ENCODE measurements at regions not wholly inside any gene's neighbourhood (a gene's known extent, or its start where the extent isn't known, plus 50 kb on each side); places are given as distances from the start of the nearest gene placed in this dataset.

- no peak for DNase-seq
- H3K27me3 ChIP-seq (ENCODE audit: low read depth): no peaks in the 10 kb centered on the region
- H3K4me3 ChIP-seq: no peak overlapping the region
- peaks cover 4% of the 10 kb centered on the region for H3K4me1 ChIP-seq
- peaks cover 16% of the 10 kb centered on the region for H3K9me3 ChIP-seq (replicated peaks)
- TF ChIP-seq, protein P1, sequence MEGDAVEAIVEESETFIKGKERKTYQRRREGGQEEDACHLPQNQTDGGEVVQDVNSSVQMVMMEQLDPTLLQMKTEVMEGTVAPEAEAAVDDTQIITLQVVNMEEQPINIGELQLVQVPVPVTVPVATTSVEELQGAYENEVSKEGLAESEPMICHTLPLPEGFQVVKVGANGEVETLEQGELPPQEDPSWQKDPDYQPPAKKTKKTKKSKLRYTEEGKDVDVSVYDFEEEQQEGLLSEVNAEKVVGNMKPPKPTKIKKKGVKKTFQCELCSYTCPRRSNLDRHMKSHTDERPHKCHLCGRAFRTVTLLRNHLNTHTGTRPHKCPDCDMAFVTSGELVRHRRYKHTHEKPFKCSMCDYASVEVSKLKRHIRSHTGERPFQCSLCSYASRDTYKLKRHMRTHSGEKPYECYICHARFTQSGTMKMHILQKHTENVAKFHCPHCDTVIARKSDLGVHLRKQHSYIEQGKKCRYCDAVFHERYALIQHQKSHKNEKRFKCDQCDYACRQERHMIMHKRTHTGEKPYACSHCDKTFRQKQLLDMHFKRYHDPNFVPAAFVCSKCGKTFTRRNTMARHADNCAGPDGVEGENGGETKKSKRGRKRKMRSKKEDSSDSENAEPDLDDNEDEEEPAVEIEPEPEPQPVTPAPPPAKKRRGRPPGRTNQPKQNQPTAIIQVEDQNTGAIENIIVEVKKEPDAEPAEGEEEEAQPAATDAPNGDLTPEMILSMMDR (IDR thresholded peaks at IDR 0.05; ENCODE audit: borderline replicate concordance): no peak
- H3K27ac ChIP-seq (replicated peaks): no peak overlapping the region
- intact Hi-C loops (cut with micrococcal nuclease): no loop called here
- H3K36me3 ChIP-seq: no peaks in the 10 kb centered on the region
Observed at GRCh38 chr6:841569-841968, 148.6 kb upstream of the EXOC2 start.

DNA sequence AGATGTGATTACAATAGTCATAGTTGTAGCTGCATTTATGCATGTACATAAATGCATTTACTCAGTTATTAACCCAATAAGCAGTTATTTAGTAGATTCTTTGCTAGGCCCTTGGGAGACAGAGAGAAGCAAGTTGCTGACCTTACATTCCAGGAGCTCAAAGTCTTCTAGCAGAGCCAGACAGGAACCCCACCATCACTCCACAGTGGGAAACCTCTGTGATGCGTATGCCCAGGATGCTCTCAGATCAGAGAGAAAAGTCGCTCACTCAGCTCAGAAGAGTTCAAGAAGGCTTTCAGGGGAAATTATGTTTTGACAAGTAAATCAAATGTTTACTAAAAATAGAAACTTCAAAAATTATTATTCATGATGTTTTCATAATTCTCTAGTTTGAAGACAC is 146.3 kb upstream of the EXOC2 start:
- Histone ChIP-seq H3K27ac (replicated peaks) (no peak overlapping the region), H3K4me3 (no peak overlapping the region), H3K27me3 (ENCODE audit: low read depth) (no peaks in the 10 kb centered on the region), H3K36me3 (no peaks in the 10 kb centered on the region), H3K9me3 (replicated peaks) (peaks cover 16% of the 10 kb centered on the region), H3K4me1 (peaks cover 25% of the 10 kb centered on the region)
- TF ChIP-seq, protein P1 (IDR thresholded peaks at IDR 0.05; ENCODE audit: borderline replicate concordance): no peak
- intact Hi-C loops (cut with micrococcal nuclease): no loop called here
- no peak for DNase-seq

- no peak for DNase-seq
- H3K4me1 ChIP-seq: peaks cover 25% of the 10 kb centered on the region
- no peaks in the 10 kb centered on the region for H3K27me3 ChIP-seq (ENCODE audit: low read depth)
- intact Hi-C loops (cut with micrococcal nuclease): no loop called here
- H3K9me3 ChIP-seq (replicated peaks): peaks cover 23% of the 10 kb centered on the region
- H3K27ac ChIP-seq (replicated peaks): no peak overlapping the region
- no peaks in the 10 kb centered on the region for H3K36me3 ChIP-seq
- TF ChIP-seq, protein P1 (IDR thresholded peaks at IDR 0.05; ENCODE audit: borderline replicate concordance): no peak
- no peak overlapping the region for H3K4me3 ChIP-seq
Observed at GRCh38 chr6:837380-837779, 144.4 kb upstream of the EXOC2 start.

GRCh38 chr6:836276-836853 is 143.4 kb upstream of the EXOC2 start:
- H3K27ac ChIP-seq (replicated peaks): peak overlapping the region; percentile 66
- H3K27me3 ChIP-seq (ENCODE audit: low read depth): no peaks in the 10 kb centered on the region
- DNase-seq: no peak
- TF ChIP-seq, protein P1 (IDR thresholded peaks at IDR 0.05; ENCODE audit: borderline replicate concordance): no peak
- peaks cover 25% of the 10 kb centered on the region for H3K4me1 ChIP-seq
- no peaks in the 10 kb centered on the region for H3K36me3 ChIP-seq
- no peak overlapping the region for H3K4me3 ChIP-seq
- peaks cover 33% of the 10 kb centered on the region for H3K9me3 ChIP-seq (replicated peaks)
- intact Hi-C loops (cut with micrococcal nuclease): no loop called here

DNA sequence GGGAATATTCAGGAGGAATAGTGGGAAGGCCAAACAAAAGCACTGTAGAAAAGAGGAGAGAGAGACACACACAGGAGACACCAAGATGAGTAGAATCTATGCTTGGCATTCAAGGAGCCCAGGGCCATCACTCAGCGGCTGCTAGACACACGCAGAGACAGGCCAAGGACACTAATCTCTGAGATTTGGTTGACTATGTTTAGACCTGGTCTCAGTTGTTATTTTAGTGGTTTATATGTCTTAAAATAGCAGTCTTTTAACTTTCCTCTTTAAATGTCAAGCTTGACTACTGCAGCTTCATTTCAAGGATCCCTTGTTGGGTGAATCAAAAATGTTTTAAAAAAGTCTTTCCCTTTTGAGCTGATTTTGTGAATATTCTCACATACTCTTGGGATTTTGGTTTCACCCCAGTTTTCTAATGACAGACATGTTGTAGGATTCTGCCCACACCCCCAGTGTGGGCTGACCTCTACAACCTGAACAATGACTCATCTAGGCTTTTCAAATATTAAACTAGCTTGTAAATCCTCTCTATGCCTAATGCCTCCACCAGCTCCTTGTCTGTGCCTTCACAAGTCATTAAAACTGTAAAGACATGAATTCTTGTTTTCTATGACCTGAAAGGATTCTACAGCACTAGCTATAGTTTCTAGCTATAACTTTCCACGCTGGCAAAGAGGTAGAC is 142.7 kb upstream of the EXOC2 start:
- peaks cover 25% of the 10 kb centered on the region for H3K4me1 ChIP-seq
- no peaks in the 10 kb centered on the region for H3K27me3 ChIP-seq (ENCODE audit: low read depth)
- H3K4me3 ChIP-seq: no peak overlapping the region
- TF ChIP-seq, protein P1 (IDR thresholded peaks at IDR 0.05; ENCODE audit: borderline replicate concordance): no peak
- H3K9me3 ChIP-seq (replicated peaks): peaks cover 38% of the 10 kb centered on the region
- H3K36me3 ChIP-seq: no peaks in the 10 kb centered on the region
- no peak for DNase-seq
- intact Hi-C loops (cut with micrococcal nuclease): no loop called here
- H3K27ac ChIP-seq (replicated peaks): peak overlapping the region; percentile 66

Data from left ventricle myocardium inferior (tissue), 1 donor.